Gastrocnemius medialis (tissue), 4 donors: ENCODE measurements at regions not wholly inside any gene's neighbourhood (a gene's known extent, or its start where the extent isn't known, plus 50 kb on each side); places are given as distances from the start of the nearest gene placed in this dataset.

Experiments
- POLR2A ChIP-seq, 2 donors: fragments of 450-650 bp; IDR thresholded peaks; one replicate each; pipeline ENCODE4 v1.6.1; 2017; ENCODE audit warnings: antibody characterized with exemption in 2 of 2, mild to moderate bottlenecking in 2 of 2, moderate library complexity in 2 of 2
- TF ChIP-seq, protein P1 (sequence below), 5 experiments: fragments of 450-650 bp in 3 of 5; fragments of 200-600 bp in 2 of 5; sonication (generic) in 2 of 5; IDR thresholded peaks in 4 of 5; conservative IDR thresholded peaks in 1 of 5; 1 replicate in 4 of 5; 2 replicates in 1 of 5; pipeline ENCODE4 v1.5.1; 2016 to 2019; ENCODE audit warnings: antibody characterized with exemption in 5 of 5, mild to moderate bottlenecking in 3 of 5, moderate library complexity in 3 of 5

DNA sequence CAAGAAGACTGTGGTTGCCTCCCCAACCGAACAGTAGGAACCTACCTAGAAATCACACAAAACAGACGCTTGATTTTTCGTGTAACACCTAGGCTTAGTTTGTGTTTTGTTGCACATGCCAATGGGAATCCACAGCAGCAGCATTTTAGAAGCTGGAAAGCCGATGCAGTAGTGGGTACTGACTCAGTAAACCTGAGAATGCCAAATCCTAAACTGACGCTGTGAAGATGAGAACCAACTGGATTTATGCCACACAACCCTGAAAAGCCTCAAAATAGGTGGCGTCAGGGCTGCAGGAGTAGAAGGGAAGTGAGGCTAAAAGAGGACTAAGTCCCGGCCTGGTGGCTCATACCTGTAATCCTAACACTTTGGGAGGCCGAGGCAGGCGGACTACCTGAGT lies 162.5 kb downstream of the REEP3 start:
- TF ChIP-seq, protein P1, sequence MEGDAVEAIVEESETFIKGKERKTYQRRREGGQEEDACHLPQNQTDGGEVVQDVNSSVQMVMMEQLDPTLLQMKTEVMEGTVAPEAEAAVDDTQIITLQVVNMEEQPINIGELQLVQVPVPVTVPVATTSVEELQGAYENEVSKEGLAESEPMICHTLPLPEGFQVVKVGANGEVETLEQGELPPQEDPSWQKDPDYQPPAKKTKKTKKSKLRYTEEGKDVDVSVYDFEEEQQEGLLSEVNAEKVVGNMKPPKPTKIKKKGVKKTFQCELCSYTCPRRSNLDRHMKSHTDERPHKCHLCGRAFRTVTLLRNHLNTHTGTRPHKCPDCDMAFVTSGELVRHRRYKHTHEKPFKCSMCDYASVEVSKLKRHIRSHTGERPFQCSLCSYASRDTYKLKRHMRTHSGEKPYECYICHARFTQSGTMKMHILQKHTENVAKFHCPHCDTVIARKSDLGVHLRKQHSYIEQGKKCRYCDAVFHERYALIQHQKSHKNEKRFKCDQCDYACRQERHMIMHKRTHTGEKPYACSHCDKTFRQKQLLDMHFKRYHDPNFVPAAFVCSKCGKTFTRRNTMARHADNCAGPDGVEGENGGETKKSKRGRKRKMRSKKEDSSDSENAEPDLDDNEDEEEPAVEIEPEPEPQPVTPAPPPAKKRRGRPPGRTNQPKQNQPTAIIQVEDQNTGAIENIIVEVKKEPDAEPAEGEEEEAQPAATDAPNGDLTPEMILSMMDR (IDR thresholded peaks at IDR 0.05 in 4 of 5, conservative IDR thresholded peaks at IDR 0.05 in 1 of 5), result no peak
- no peak for TF ChIP-seq POLR2A (IDR thresholded peaks at IDR 0.05)
